ENCODE measurements at regions not wholly inside any gene's neighbourhood (a gene's known extent, or its start where the extent isn't known, plus 50 kb on each side); places are given as distances from the start of the nearest gene placed in this dataset.
"Not testable (repeated sequence)": the region's sequence is repeated elsewhere in the genome, so short reads cannot be mapped to it uniquely, and the experiment has no call there.

GRCh38 chr4:170194794-170195193 lies 105.0 kb upstream of the AADAT start:
- not testable (repeated sequence) for TF ChIP-seq RAD21 (IDR thresholded peaks at IDR 0.05; ENCODE audit: low read depth); POLR2A (IDR thresholded peaks at IDR 0.05; ENCODE audit: borderline replicate concordance, extremely low read depth, insufficient read depth, insufficient read length); ATF3 (IDR thresholded peaks at IDR 0.05); SP1 (IDR thresholded peaks at IDR 0.05; ENCODE audit: low read depth); POLR2AphosphoS5 (IDR thresholded peaks at IDR 0.05; ENCODE audit: low read depth, low read length); FOSL1 (IDR thresholded peaks at IDR 0.05; ENCODE audit: low read depth); ELF1 (IDR thresholded peaks at IDR 0.05; ENCODE audit: borderline replicate concordance, low read depth); ZFX (IDR thresholded peaks at IDR 0.05); REST (IDR thresholded peaks at IDR 0.05; ENCODE audit: low read depth); ZNF274 (IDR thresholded peaks at IDR 0.05; ENCODE audit: low read depth, low read length); EZH2phosphoT487 (IDR thresholded peaks at IDR 0.05; ENCODE audit: borderline replicate concordance)
- TF ChIP-seq, protein P1, sequence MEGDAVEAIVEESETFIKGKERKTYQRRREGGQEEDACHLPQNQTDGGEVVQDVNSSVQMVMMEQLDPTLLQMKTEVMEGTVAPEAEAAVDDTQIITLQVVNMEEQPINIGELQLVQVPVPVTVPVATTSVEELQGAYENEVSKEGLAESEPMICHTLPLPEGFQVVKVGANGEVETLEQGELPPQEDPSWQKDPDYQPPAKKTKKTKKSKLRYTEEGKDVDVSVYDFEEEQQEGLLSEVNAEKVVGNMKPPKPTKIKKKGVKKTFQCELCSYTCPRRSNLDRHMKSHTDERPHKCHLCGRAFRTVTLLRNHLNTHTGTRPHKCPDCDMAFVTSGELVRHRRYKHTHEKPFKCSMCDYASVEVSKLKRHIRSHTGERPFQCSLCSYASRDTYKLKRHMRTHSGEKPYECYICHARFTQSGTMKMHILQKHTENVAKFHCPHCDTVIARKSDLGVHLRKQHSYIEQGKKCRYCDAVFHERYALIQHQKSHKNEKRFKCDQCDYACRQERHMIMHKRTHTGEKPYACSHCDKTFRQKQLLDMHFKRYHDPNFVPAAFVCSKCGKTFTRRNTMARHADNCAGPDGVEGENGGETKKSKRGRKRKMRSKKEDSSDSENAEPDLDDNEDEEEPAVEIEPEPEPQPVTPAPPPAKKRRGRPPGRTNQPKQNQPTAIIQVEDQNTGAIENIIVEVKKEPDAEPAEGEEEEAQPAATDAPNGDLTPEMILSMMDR (IDR thresholded peaks at IDR 0.05 in 2 of 3, conservative IDR thresholded peaks at IDR 0.05 in 1 of 3; ENCODE audit: borderline replicate concordance in 1 of 3, insufficient read depth in 1 of 3, low read depth in 2 of 3, low read length in 2 of 3): not testable (repeated sequence)
- TF ChIP-seq, protein P2, sequence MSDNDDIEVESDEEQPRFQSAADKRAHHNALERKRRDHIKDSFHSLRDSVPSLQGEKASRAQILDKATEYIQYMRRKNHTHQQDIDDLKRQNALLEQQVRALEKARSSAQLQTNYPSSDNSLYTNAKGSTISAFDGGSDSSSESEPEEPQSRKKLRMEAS (IDR thresholded peaks at IDR 0.05): not testable (repeated sequence)
